Right lobe of liver (tissue), 4 donors: ENCODE measurements at regions not wholly inside any gene's neighbourhood (a gene's known extent, or its start where the extent isn't known, plus 50 kb on each side); places are given as distances from the start of the nearest gene placed in this dataset.

Source experiments
- CTCF ChIP-seq, 4 donors: fragments of 200-600 bp in 3 of 4; fragments of 450-650 bp in 1 of 4; IDR thresholded peaks; one replicate each; pipeline versions ENCODE4 v1.5.1 to v1.8.0; 2016 to 2022; ENCODE audit warnings: antibody characterized with exemption in 4 of 4, mild to moderate bottlenecking in 2 of 4
- POLR2A ChIP-seq: fragments of 450-650 bp; IDR thresholded peaks from one replicate; pipeline ENCODE4 v1.6.1; 2017; ENCODE audit warnings: antibody characterized with exemption, mild to moderate bottlenecking
- donor health status: DM: no; HTN: no; CAD: no.
- donor health status: DM: no; HTN: no; CAD: no.
- donor health status: DM: no; HTN: yes; CAD: no.

GRCh38 chr3:152754303-152754702, 80.6 kb upstream of the P2RY1 start:
- TF ChIP-seq CTCF (IDR thresholded peaks at IDR 0.05), result no peak
- TF ChIP-seq POLR2A, result no peak
